ENCODE measurements at regions not wholly inside any gene's neighbourhood (a gene's known extent, or its start where the extent isn't known, plus 50 kb on each side); places are given as distances from the start of the nearest gene placed in this dataset.
"Not testable (repeated sequence)": the region's sequence is repeated elsewhere in the genome, so short reads cannot be mapped to it uniquely, and the experiment has no call there.

GRCh38 chr7:87007038-87007437, 52.4 kb downstream of the ELAPOR2 start:
- DNase-seq (ENCODE audit: low read depth), result no peak

- no peak for DNase-seq (ENCODE audit: low read depth)
Measured at GRCh38 chr7:87004956-87005355, 54.5 kb downstream of the ELAPOR2 start.

- DNase-seq (ENCODE audit: low read depth), result no peak
Measured at GRCh38 chr7:87003872-87004798, 55.3 kb downstream of the ELAPOR2 start.

- DNase-seq (ENCODE audit: low read depth), result no peak
Measured at GRCh38 chr7:87001214-87001613, 58.2 kb downstream of the ELAPOR2 start.

GRCh38 chr7:87000344-87000743, 59.1 kb downstream of the ELAPOR2 start:
- no peak for DNase-seq (ENCODE audit: low read depth)

- DNase-seq (ENCODE audit: low read depth), result no peak
Measured at GRCh38 chr7:86999750-87000149, 59.7 kb downstream of the ELAPOR2 start.

GRCh38 chr7:86995814-86996213, 63.6 kb downstream of the ELAPOR2 start:
- no peak for DNase-seq (ENCODE audit: low read depth)

GRCh38 chr7:86995052-86995725, 64.3 kb downstream of the ELAPOR2 start:
- no peak for DNase-seq (ENCODE audit: low read depth)

- no peak for DNase-seq (ENCODE audit: low read depth)
Measured at GRCh38 chr7:86991771-86992191, 67.7 kb downstream of the ELAPOR2 start.

- no peak for DNase-seq (ENCODE audit: low read depth)
Measured at GRCh38 chr7:86991093-86991769, 68.2 kb downstream of the ELAPOR2 start.

- DNase-seq (ENCODE audit: low read depth), result no peak
Measured at GRCh38 chr7:86989407-86989806, 70.0 kb downstream of the ELAPOR2 start.

GRCh38 chr7:86987834-86988233, 71.6 kb downstream of the ELAPOR2 start:
- not testable (repeated sequence) for DNase-seq (ENCODE audit: low read depth)

GRCh38 chr7:86987358-86987757, 72.1 kb downstream of the ELAPOR2 start:
- DNase-seq (ENCODE audit: low read depth), result not testable (repeated sequence)

- not testable (repeated sequence) for DNase-seq (ENCODE audit: low read depth)
Measured at GRCh38 chr7:86985342-86985741, 74.1 kb downstream of the ELAPOR2 start.

- DNase-seq (ENCODE audit: low read depth), result not testable (repeated sequence)
Measured at GRCh38 chr7:86983654-86984053, 75.8 kb downstream of the ELAPOR2 start.

GRCh38 chr7:86981937-86982336, 77.5 kb downstream of the ELAPOR2 start:
- not testable (repeated sequence) for DNase-seq (ENCODE audit: low read depth)

GRCh38 chr7:86981127-86981526, 78.3 kb downstream of the ELAPOR2 start:
- DNase-seq (ENCODE audit: low read depth), result no peak

- DNase-seq (ENCODE audit: low read depth), result no peak
Measured at GRCh38 chr7:86980223-86980622, 79.2 kb downstream of the ELAPOR2 start.

GRCh38 chr7:86978808-86979506, 80.5 kb downstream of the ELAPOR2 start:
- no peak for DNase-seq (ENCODE audit: low read depth)

- no peak for DNase-seq (ENCODE audit: low read depth)
Measured at GRCh38 chr7:86976958-86977357, 82.5 kb downstream of the ELAPOR2 start.

- no peak for DNase-seq (ENCODE audit: low read depth)
Measured at GRCh38 chr7:86975914-86976313, 83.5 kb downstream of the ELAPOR2 start.

- DNase-seq (ENCODE audit: low read depth), result no peak
Measured at GRCh38 chr7:86975449-86975848, 84.0 kb downstream of the ELAPOR2 start.

Data from CMK (cell line).